Osteocyte (in vitro differentiated cells): ENCODE measurements at regions not wholly inside any gene's neighbourhood (a gene's known extent, or its start where the extent isn't known, plus 50 kb on each side); places are given as distances from the start of the nearest gene placed in this dataset.

Experiments used
- DNase-seq: peaks from one replicate; pipeline ENCODE4 v3.0.0; 2021; ENCODE audit warnings: mixed read lengths; ENCODE audit not compliant: unreplicated experiment; ENCODE audit errors: extremely low spot score
- H3K27ac Mint-ChIP-seq: one replicate; pipeline ENCODE4 v1.8.0; 2021; ENCODE audit warnings: mild to moderate bottlenecking, mixed read lengths; ENCODE audit not compliant: unreplicated experiment
- H3K27me3 Mint-ChIP-seq: one replicate; pipeline ENCODE4 v1.8.0; 2021; ENCODE audit warnings: mixed read lengths; ENCODE audit not compliant: unreplicated experiment
- H3K36me3 Mint-ChIP-seq: one replicate; pipeline ENCODE4 v1.8.0; 2021; ENCODE audit warnings: mixed read lengths; ENCODE audit not compliant: unreplicated experiment
- H3K4me1 Mint-ChIP-seq: one replicate; pipeline ENCODE4 v1.8.0; 2021; ENCODE audit warnings: mixed read lengths; ENCODE audit not compliant: unreplicated experiment
- H3K4me3 Mint-ChIP-seq: one replicate; pipeline ENCODE4 v1.8.0; 2021; ENCODE audit warnings: mild to moderate bottlenecking, moderate library complexity, mixed read lengths; ENCODE audit not compliant: unreplicated experiment
- H3K9me3 Mint-ChIP-seq: one replicate; pipeline ENCODE4 v1.8.0; 2021; ENCODE audit warnings: mixed read lengths; ENCODE audit not compliant: unreplicated experiment
- CTCF ChIP-seq: fragments of 200-600 bp; sonication (generic); IDR thresholded peaks from 2 replicates; pipeline ENCODE4 v1.5.0; 2021; ENCODE audit warnings: antibody characterized with exemption, mild to moderate bottlenecking, moderate library complexity

GRCh38 chr3:68033867-68034266, 379.5 kb upstream of the SUCLG2 start:
- DNase-seq, result no peak
- Mint-ChIP-seq H3K27me3 (no peaks in the 10 kb centered on the region), H3K4me3 (no peak overlapping the region), H3K27ac (no peak overlapping the region), H3K9me3 (no peaks in the 10 kb centered on the region), H3K4me1 (no peaks in the 10 kb centered on the region), H3K36me3 (no peaks in the 10 kb centered on the region)
- TF ChIP-seq CTCF, result no peak

DNA sequence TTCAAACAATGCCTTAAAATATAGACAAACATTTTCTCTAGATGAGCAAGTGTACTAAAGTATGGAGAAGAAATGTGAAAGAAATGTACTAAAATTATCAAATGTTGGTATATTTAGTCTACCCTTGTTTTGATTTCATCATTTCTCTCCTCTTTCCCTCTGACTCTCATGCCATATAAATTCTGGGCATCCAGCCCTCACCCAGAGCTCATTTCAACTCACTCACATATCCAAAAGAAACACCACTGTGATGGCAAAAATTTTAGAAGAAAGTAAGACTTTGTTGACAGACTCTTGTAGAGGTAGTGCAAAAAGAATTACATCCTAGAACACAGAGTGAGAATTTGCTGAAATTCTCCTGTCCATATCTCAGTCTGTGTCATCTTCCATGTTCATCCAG, 377.8 kb upstream of the SUCLG2 start:
- H3K4me1 Mint-ChIP-seq, result no peaks in the 10 kb centered on the region
- no peaks in the 10 kb centered on the region for H3K27me3 Mint-ChIP-seq
- no peaks in the 10 kb centered on the region for H3K36me3 Mint-ChIP-seq
- no peak overlapping the region for H3K27ac Mint-ChIP-seq
- no peak for TF ChIP-seq CTCF
- H3K4me3 Mint-ChIP-seq, result no peak overlapping the region
- no peak for DNase-seq
- H3K9me3 Mint-ChIP-seq, result no peaks in the 10 kb centered on the region

GRCh38 chr3:68025189-68025588, 370.8 kb upstream of the SUCLG2 start:
- H3K27ac Mint-ChIP-seq, result no peak overlapping the region
- no peaks in the 10 kb centered on the region for H3K4me1 Mint-ChIP-seq
- no peaks in the 10 kb centered on the region for H3K9me3 Mint-ChIP-seq
- TF ChIP-seq CTCF, result no peak
- no peaks in the 10 kb centered on the region for H3K27me3 Mint-ChIP-seq
- H3K4me3 Mint-ChIP-seq, result no peak overlapping the region
- no peak for DNase-seq
- no peaks in the 10 kb centered on the region for H3K36me3 Mint-ChIP-seq

DNA sequence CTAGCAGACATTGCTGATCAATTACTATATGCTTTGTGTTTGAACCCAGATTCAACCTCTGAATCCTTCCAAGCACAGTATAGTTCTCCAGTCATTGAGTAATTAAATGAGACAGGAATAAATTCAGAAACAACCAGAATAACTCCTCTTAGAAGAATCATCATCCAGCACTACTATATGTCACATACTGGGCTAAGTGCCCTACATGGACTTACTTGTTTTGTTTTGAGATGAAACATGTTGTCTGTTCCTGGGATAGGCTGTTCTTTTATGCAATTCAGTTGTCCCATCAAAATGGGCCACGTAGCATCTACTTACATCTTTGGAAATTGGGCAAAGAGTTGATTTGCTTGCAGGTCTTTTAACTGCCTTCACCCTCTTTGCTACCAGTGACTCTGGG, 365.5 kb upstream of the SUCLG2 start:
- H3K36me3 Mint-ChIP-seq, result no peaks in the 10 kb centered on the region
- no peak overlapping the region for H3K27ac Mint-ChIP-seq
- H3K4me3 Mint-ChIP-seq, result no peak overlapping the region
- H3K9me3 Mint-ChIP-seq, result no peaks in the 10 kb centered on the region
- no peaks in the 10 kb centered on the region for H3K4me1 Mint-ChIP-seq
- TF ChIP-seq CTCF, result no peak
- no peaks in the 10 kb centered on the region for H3K27me3 Mint-ChIP-seq
- no peak for DNase-seq

DNA sequence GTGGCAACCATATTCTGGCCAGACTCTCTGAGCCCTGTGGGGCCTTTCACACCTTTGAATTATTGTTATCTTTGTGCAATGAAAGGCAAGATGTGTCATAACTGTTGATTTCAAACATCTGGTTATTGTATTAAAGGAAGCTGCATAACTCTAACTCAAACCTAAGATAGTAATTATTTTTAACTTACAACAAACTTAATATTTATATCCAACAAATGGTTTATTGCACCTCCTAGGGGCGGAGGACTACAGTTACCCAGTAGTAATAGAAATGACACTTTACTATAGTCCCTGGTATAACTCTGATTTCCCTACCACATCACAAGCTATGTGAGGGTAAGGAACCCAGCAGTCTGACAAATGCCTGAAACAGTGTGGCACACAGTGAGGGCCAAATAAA, 363.9 kb upstream of the SUCLG2 start:
- Mint-ChIP-seq H3K4me3 (no peak overlapping the region), H3K36me3 (no peaks in the 10 kb centered on the region), H3K4me1 (no peaks in the 10 kb centered on the region), H3K9me3 (no peaks in the 10 kb centered on the region), H3K27me3 (no peaks in the 10 kb centered on the region), H3K27ac (no peak overlapping the region)
- DNase-seq, result no peak
- no peak for TF ChIP-seq CTCF
